ENCODE measurements at regions not wholly inside any gene's neighbourhood (a gene's known extent, or its start where the extent isn't known, plus 50 kb on each side); places are given as distances from the start of the nearest gene placed in this dataset.
"Not testable (repeated sequence)": the region's sequence is repeated elsewhere in the genome, so short reads cannot be mapped to it uniquely, and the experiment has no call there.

DNA sequence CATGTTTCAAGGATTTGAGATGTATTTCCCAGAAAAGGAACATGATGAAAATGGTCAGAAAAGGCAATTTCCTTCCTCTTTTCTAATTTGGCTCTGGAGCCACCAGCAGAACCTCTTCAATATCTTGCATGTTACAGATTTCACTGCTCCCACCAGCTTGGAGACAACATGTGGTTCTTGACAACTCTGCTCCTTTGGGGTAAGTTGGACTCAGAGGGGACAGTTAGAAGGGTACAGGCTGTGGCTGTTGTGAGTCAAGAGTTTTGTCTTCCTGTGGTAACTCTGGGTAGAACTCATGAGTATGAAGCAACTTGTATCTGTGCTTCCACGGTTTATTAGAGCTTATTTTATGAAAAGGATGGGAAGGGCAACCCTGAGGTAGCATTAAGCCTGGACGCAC, 97.2 kb downstream of the FAM72C start:
- TF ChIP-seq, protein P1, sequence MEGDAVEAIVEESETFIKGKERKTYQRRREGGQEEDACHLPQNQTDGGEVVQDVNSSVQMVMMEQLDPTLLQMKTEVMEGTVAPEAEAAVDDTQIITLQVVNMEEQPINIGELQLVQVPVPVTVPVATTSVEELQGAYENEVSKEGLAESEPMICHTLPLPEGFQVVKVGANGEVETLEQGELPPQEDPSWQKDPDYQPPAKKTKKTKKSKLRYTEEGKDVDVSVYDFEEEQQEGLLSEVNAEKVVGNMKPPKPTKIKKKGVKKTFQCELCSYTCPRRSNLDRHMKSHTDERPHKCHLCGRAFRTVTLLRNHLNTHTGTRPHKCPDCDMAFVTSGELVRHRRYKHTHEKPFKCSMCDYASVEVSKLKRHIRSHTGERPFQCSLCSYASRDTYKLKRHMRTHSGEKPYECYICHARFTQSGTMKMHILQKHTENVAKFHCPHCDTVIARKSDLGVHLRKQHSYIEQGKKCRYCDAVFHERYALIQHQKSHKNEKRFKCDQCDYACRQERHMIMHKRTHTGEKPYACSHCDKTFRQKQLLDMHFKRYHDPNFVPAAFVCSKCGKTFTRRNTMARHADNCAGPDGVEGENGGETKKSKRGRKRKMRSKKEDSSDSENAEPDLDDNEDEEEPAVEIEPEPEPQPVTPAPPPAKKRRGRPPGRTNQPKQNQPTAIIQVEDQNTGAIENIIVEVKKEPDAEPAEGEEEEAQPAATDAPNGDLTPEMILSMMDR (IDR thresholded peaks at IDR 0.05): not testable (repeated sequence)
- not testable (repeated sequence) for TF ChIP-seq RFX5 (IDR thresholded peaks at IDR 0.05; ENCODE audit: low read length); SIN3A (IDR thresholded peaks at IDR 0.05; ENCODE audit: borderline replicate concordance, low read depth, low read length); FOSL2 (IDR thresholded peaks at IDR 0.05; ENCODE audit: borderline replicate concordance, low read depth); MXI1 (IDR thresholded peaks at IDR 0.05; ENCODE audit: low read depth, low read length); NRF1 (IDR thresholded peaks at IDR 0.05; ENCODE audit: low read depth, low read length); CHD2 (IDR thresholded peaks at IDR 0.05; ENCODE audit: low read length, partially characterized antibody); JUND (IDR thresholded peaks at IDR 0.05); EZH2phosphoT487 (IDR thresholded peaks at IDR 0.05; ENCODE audit: borderline replicate concordance, low read depth); FOXM1 (IDR thresholded peaks at IDR 0.05; ENCODE audit: low read depth)
- TF ChIP-seq, protein P2, sequence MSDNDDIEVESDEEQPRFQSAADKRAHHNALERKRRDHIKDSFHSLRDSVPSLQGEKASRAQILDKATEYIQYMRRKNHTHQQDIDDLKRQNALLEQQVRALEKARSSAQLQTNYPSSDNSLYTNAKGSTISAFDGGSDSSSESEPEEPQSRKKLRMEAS (IDR thresholded peaks at IDR 0.05; ENCODE audit: low read depth): not testable (repeated sequence)
- TF ChIP-seq, protein P3, sequence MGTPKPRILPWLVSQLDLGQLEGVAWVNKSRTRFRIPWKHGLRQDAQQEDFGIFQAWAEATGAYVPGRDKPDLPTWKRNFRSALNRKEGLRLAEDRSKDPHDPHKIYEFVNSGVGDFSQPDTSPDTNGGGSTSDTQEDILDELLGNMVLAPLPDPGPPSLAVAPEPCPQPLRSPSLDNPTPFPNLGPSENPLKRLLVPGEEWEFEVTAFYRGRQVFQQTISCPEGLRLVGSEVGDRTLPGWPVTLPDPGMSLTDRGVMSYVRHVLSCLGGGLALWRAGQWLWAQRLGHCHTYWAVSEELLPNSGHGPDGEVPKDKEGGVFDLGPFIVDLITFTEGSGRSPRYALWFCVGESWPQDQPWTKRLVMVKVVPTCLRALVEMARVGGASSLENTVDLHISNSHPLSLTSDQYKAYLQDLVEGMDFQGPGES (IDR thresholded peaks at IDR 0.05; ENCODE audit: low read depth, low read length): not testable (repeated sequence)
- TF ChIP-seq, protein P4, sequence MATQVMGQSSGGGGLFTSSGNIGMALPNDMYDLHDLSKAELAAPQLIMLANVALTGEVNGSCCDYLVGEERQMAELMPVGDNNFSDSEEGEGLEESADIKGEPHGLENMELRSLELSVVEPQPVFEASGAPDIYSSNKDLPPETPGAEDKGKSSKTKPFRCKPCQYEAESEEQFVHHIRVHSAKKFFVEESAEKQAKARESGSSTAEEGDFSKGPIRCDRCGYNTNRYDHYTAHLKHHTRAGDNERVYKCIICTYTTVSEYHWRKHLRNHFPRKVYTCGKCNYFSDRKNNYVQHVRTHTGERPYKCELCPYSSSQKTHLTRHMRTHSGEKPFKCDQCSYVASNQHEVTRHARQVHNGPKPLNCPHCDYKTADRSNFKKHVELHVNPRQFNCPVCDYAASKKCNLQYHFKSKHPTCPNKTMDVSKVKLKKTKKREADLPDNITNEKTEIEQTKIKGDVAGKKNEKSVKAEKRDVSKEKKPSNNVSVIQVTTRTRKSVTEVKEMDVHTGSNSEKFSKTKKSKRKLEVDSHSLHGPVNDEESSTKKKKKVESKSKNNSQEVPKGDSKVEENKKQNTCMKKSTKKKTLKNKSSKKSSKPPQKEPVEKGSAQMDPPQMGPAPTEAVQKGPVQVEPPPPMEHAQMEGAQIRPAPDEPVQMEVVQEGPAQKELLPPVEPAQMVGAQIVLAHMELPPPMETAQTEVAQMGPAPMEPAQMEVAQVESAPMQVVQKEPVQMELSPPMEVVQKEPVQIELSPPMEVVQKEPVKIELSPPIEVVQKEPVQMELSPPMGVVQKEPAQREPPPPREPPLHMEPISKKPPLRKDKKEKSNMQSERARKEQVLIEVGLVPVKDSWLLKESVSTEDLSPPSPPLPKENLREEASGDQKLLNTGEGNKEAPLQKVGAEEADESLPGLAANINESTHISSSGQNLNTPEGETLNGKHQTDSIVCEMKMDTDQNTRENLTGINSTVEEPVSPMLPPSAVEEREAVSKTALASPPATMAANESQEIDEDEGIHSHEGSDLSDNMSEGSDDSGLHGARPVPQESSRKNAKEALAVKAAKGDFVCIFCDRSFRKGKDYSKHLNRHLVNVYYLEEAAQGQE (IDR thresholded peaks at IDR 0.05; ENCODE audit: low read depth, low read length): not testable (repeated sequence)
